H9 (cell line): ENCODE measurements at regions not wholly inside any gene's neighbourhood (a gene's known extent, or its start where the extent isn't known, plus 50 kb on each side); places are given as distances from the start of the nearest gene placed in this dataset.

ENCODE experiments used
- DNase-seq: peaks from one replicate; pipeline ENCODE4 v3.0.0-alpha.2; 2017
- H2AFZ ChIP-seq: one replicate; pipeline ENCODE4 v1.6.1; 2013; ENCODE audit warnings: mild to moderate bottlenecking, low read length, control low read depth, moderate library complexity
- H2AK5ac ChIP-seq: 2 replicates; pipeline ENCODE4 v1.6.1; 2013; ENCODE audit warnings: low read length, control low read depth, mixed read lengths; ENCODE audit not compliant: insufficient read length
- H2BK120ac ChIP-seq: one replicate; pipeline ENCODE4 v1.6.1; 2013; ENCODE audit warnings: low read depth, mild to moderate bottlenecking, low read length, control low read depth, inconsistent platforms; ENCODE audit not compliant: poor library complexity, severe bottlenecking
- H2BK12ac ChIP-seq: 2 replicates; pipeline ENCODE4 v1.6.1; 2013; ENCODE audit warnings: low read length, control low read depth, mixed read lengths, low read depth; ENCODE audit not compliant: insufficient read length
- H2BK15ac ChIP-seq: 2 replicates; pipeline ENCODE4 v1.6.1; 2013; ENCODE audit warnings: low read depth, low read length, control low read depth
- H2BK20ac ChIP-seq: one replicate; pipeline ENCODE4 v1.6.1; 2013; ENCODE audit warnings: low read depth, mild to moderate bottlenecking, low read length, control low read depth, inconsistent platforms; ENCODE audit not compliant: poor library complexity, severe bottlenecking
- H2BK5ac ChIP-seq: 2 replicates; pipeline ENCODE4 v1.6.1; 2013; ENCODE audit warnings: low read length, control low read depth, mixed read lengths; ENCODE audit not compliant: insufficient read length
- H3K14ac ChIP-seq: 2 replicates; pipeline ENCODE4 v1.6.1; 2013; ENCODE audit warnings: low read length, control low read depth; ENCODE audit not compliant: insufficient read depth
- H3K18ac ChIP-seq: 2 replicates; pipeline ENCODE4 v1.6.1; 2013; ENCODE audit warnings: low read depth, mild to moderate bottlenecking, mixed read lengths, low read length, control low read depth; ENCODE audit not compliant: insufficient read length
- H3K23ac ChIP-seq: 2 replicates; pipeline ENCODE4 v1.6.1; 2013; ENCODE audit warnings: low read length, control low read depth, mixed read lengths, low read depth; ENCODE audit not compliant: insufficient read length
- H3K23me2 ChIP-seq: 2 replicates; pipeline ENCODE4 v1.6.1; 2013; ENCODE audit warnings: low read depth, mild to moderate bottlenecking, mixed read lengths, low read length, control low read depth; ENCODE audit not compliant: insufficient read length, poor library complexity, severe bottlenecking
- H3K27ac ChIP-seq: 2 replicates; pipeline ENCODE4 v1.5.1; 2013; ENCODE audit warnings: low read length, control low read depth, mixed read lengths, low read depth; ENCODE audit not compliant: insufficient read length
- H3K27me3 ChIP-seq: 2 replicates; pipeline ENCODE4 v1.6.1; 2013; ENCODE audit warnings: low read length, control low read depth, inconsistent platforms; ENCODE audit not compliant: insufficient read depth
- H3K4ac ChIP-seq: 2 replicates; pipeline ENCODE4 v1.6.1; 2013; ENCODE audit warnings: low read depth, mild to moderate bottlenecking, control low read depth, inconsistent platforms, low read length, moderate library complexity
- H3K4me1 ChIP-seq: 2 replicates; pipeline ENCODE4 v1.6.1; 2013; ENCODE audit warnings: low read length, control low read depth, inconsistent platforms; ENCODE audit not compliant: insufficient read depth
- H3K4me2 ChIP-seq: 2 replicates; pipeline ENCODE4 v1.6.1; 2013; ENCODE audit warnings: low read length, control low read depth, mixed read lengths; ENCODE audit not compliant: insufficient read length, insufficient read depth
- H3K56ac ChIP-seq: 2 replicates; pipeline ENCODE4 v1.6.1; 2013; ENCODE audit warnings: low read depth, mild to moderate bottlenecking, mixed read lengths, low read length, control low read depth; ENCODE audit not compliant: insufficient read length
- H3K79me1 ChIP-seq: 2 replicates; pipeline ENCODE4 v1.6.1; 2013; ENCODE audit warnings: low read depth, mild to moderate bottlenecking, moderate library complexity, low read length, control low read depth, inconsistent platforms; ENCODE audit not compliant: insufficient read depth, poor library complexity, severe bottlenecking
- H3K79me2 ChIP-seq: 2 replicates; pipeline ENCODE4 v1.6.1; 2013; ENCODE audit warnings: low read length, control low read depth, inconsistent platforms; ENCODE audit not compliant: insufficient read depth
- H3K9ac ChIP-seq: 2 replicates; pipeline ENCODE4 v1.6.1; 2013; ENCODE audit warnings: low read length, control low read depth, mixed read lengths; ENCODE audit not compliant: insufficient read length; ENCODE audit errors: extremely low read depth
- H3K9me3 ChIP-seq: one replicate; pipeline ENCODE4 v1.6.1; 2013; ENCODE audit warnings: low read depth, low read length, inconsistent platforms; ENCODE audit not compliant: control insufficient read depth
- H3T11ph ChIP-seq: one replicate; pipeline ENCODE4 v1.6.1; 2013; ENCODE audit warnings: mild to moderate bottlenecking, low read length, control low read depth, inconsistent platforms
- H4K20me1 ChIP-seq: one replicate; pipeline ENCODE4 v1.6.1; 2013; ENCODE audit not compliant: control insufficient read depth, insufficient read length, insufficient read depth
- H4K5ac ChIP-seq: 2 replicates; pipeline ENCODE4 v1.6.1; 2013; ENCODE audit warnings: low read depth, mild to moderate bottlenecking, mixed read lengths, low read length, control low read depth; ENCODE audit not compliant: insufficient read length
- H4K8ac ChIP-seq: replicated peaks from 2 replicates; pipeline ENCODE4 v1.6.1; 2013; ENCODE audit warnings: low read length, control low read depth, mixed read lengths, low read depth; ENCODE audit not compliant: insufficient read length
- H4K91ac ChIP-seq: 2 replicates; pipeline ENCODE4 v1.6.1; 2013; ENCODE audit warnings: low read depth, mild to moderate bottlenecking, moderate library complexity, mixed read lengths, low read length, control low read depth; ENCODE audit not compliant: insufficient read length
- H3K27ac Mint-ChIP-seq, 3 experiments: 2 replicates in 2 of 3; 3 replicates in 1 of 3; pipeline ENCODE4 v1.8.0; 2020 to 2021; ENCODE audit warnings: mixed read lengths in 3 of 3, mild to moderate bottlenecking in 1 of 3, moderate library complexity in 1 of 3
- H3K27me3 Mint-ChIP-seq: 2 replicates; pipeline ENCODE4 v1.8.0; 2021; ENCODE audit warnings: low read depth, mild to moderate bottlenecking, moderate library complexity, mixed read lengths
- H3K36me3 Mint-ChIP-seq, 3 experiments: 2 replicates in 2 of 3; 3 replicates in 1 of 3; pipeline ENCODE4 v1.8.0; 2020 to 2021; ENCODE audit warnings: low read depth in 3 of 3, mixed read lengths in 3 of 3; ENCODE audit not compliant: insufficient read depth in 1 of 3
- H3K4me1 Mint-ChIP-seq, 2 experiments: 2 replicates each; pipeline ENCODE4 v1.8.0; 2020; ENCODE audit warnings: mixed read lengths in 2 of 2
- H3K4me3 Mint-ChIP-seq, 2 experiments: 2 replicates in 1 of 2; 3 replicates in 1 of 2; pipeline ENCODE4 v1.8.0; 2020 to 2021; ENCODE audit warnings: mild to moderate bottlenecking in 2 of 2, mixed read lengths in 2 of 2, moderate library complexity in 1 of 2
- H3K9me3 Mint-ChIP-seq, 2 experiments: 2 replicates in 1 of 2; 3 replicates in 1 of 2; pipeline ENCODE4 v1.8.0; 2020; ENCODE audit warnings: mild to moderate bottlenecking in 2 of 2, mixed read lengths in 2 of 2, moderate library complexity in 1 of 2
- CTCF ChIP-seq: fragments of 200-600 bp; sonication (generic); conservative IDR thresholded peaks from 3 replicates; pipeline ENCODE4 v1.8.0; 2021; ENCODE audit warnings: antibody characterized with exemption, mild to moderate bottlenecking
- WGBS: extraction: QIAGEN DNeasy Blood & Tissue Kit; methylation state at CpG from one replicate; pipeline ENCODE4 v1.1.7; 2013; ENCODE audit warnings: missing lambda C conversion rate, low lambda C conversion rate, mixed read lengths; ENCODE audit not compliant: insufficient read length; ENCODE audit errors: extremely low coverage; 5-methylcytosine and 5-hydroxymethylcytosine counted together

GRCh38 chr4:126969360-126970235 is 663.2 kb upstream of the INTU start:
- no peaks in the 10 kb centered on the region for H3K9me3 Mint-ChIP-seq
- Histone ChIP-seq H3K18ac (no peak overlapping the region), H2AK5ac (no peak overlapping the region), H2BK5ac (no peak overlapping the region), H3K4me1 (no peaks in the 10 kb centered on the region), H3K27ac (no peak overlapping the region), H2BK20ac (no peak overlapping the region), H4K5ac (no peak overlapping the region), H3K14ac (no peak overlapping the region), H3K4me2 (no peak overlapping the region), H3K9ac (no peak overlapping the region), H3K23ac (no peak overlapping the region), H3K27me3 (no peaks in the 10 kb centered on the region), H3K9me3 (no peaks in the 10 kb centered on the region), H3K56ac (no peak overlapping the region), H3T11ph (no peak overlapping the region), H2AFZ (no peak overlapping the region), H4K91ac (no peak overlapping the region), H3K79me2 (no peaks in the 10 kb centered on the region), H2BK120ac (no peak overlapping the region), H4K20me1 (no peaks in the 10 kb centered on the region), H2BK15ac (no peak overlapping the region), H3K4ac (no peak overlapping the region), H4K8ac (no peak overlapping the region), H2BK12ac (no peak overlapping the region), H3K79me1 (no peaks in the 10 kb centered on the region), H3K23me2 (no peaks in the 10 kb centered on the region)
- H3K4me3 Mint-ChIP-seq: no peak overlapping the region
- no peak for DNase-seq
- TF ChIP-seq CTCF: no peak
- no peaks in the 10 kb centered on the region for H3K36me3 Mint-ChIP-seq
- no peaks in the 10 kb centered on the region for H3K27me3 Mint-ChIP-seq
- no peak overlapping the region; a peak in 1 of 7 replicates for H3K27ac Mint-ChIP-seq
- H3K4me1 Mint-ChIP-seq: no peaks in the 10 kb centered on the region; a peak in 1 of 4 replicates
- WGBS: no CpG with 5 or more reads among the region's 6 CpGs
